ENCODE measurements at regions not wholly inside any gene's neighbourhood (a gene's known extent, or its start where the extent isn't known, plus 50 kb on each side); places are given as distances from the start of the nearest gene placed in this dataset.

- H3K4me3 ChIP-seq, result no peak overlapping the region
- WGBS, 10 experiments, result 0 to 100% (median 40%) methylated on average over 1 to 2 of the region's 2 CpGs; no CpG with 5 or more reads in 2 of the 10 experiments
Measured at GRCh38 chr9:107064378-107064777, 201.4 kb downstream of the ZNF462 start.

GRCh38 chr9:107065549-107065948 lies 202.6 kb downstream of the ZNF462 start:
- Histone ChIP-seq H3K27ac (no peak overlapping the region), H3K4me1 (replicated peaks in 1 of 2) (no peaks in the 10 kb centered on the region), H3K4me3 (no peak overlapping the region)
- 0 to 94% (median 61%) methylated on average over 1 to 2 of the region's 2 CpGs; no CpG with 5 or more reads in 2 of the 10 experiments for WGBS, 10 experiments
- in situ Hi-C loops (cut with MboI; ENCODE audit: low pct_unique_long_range_greater_than_20kb in 2 of 9, low sequenced_read_pairs in 9 of 9, unreplicated experiment in 9 of 9), result no loop called here
- no peak for ATAC-seq (replicated peaks in 6 of 8)

More at GRCh38 chr9:107064378-107064777, 201.4 kb downstream of the ZNF462 start:
- Histone ChIP-seq H3K4me1 (replicated peaks in 1 of 2) (no peaks in the 10 kb centered on the region), H3K27ac (no peak overlapping the region)
- ATAC-seq (replicated peaks in 6 of 8), result no peak
- in situ Hi-C loops (cut with MboI; ENCODE audit: low pct_unique_long_range_greater_than_20kb in 2 of 9, low sequenced_read_pairs in 9 of 9, unreplicated experiment in 9 of 9), result no loop called here

- Histone ChIP-seq H3K4me3 (no peak overlapping the region), H3K4me1 (replicated peaks in 1 of 2) (no peaks in the 10 kb centered on the region), H3K27ac (no peak overlapping the region)
- in situ Hi-C loops (cut with MboI; ENCODE audit: low pct_unique_long_range_greater_than_20kb in 2 of 9, low sequenced_read_pairs in 9 of 9, unreplicated experiment in 9 of 9), result no loop called here
- ATAC-seq (replicated peaks in 6 of 8), result no peak
- 41 to 100% (median 88%) methylated on average over 1 to 6 of the region's 6 CpGs; no CpG with 5 or more reads in 1 of the 10 experiments for WGBS, 10 experiments
Measured at GRCh38 chr9:107067739-107068416, 204.9 kb downstream of the ZNF462 start.

GRCh38 chr9:107068581-107068980 lies 205.6 kb downstream of the ZNF462 start:
- in situ Hi-C loops (cut with MboI; ENCODE audit: low pct_unique_long_range_greater_than_20kb in 2 of 9, low sequenced_read_pairs in 9 of 9, unreplicated experiment in 9 of 9), result no loop called here
- Histone ChIP-seq H3K4me1 (replicated peaks in 1 of 2) (no peaks in the 10 kb centered on the region), H3K4me3 (no peak overlapping the region), H3K27ac (no peak overlapping the region)
- ATAC-seq (replicated peaks in 6 of 8), result no peak
- WGBS, 10 experiments, result 0 to 100% (median 40%) methylated on average over 1 to 2 of the region's 2 CpGs; no CpG with 5 or more reads in 3 of the 10 experiments

- in situ Hi-C loops (cut with MboI; ENCODE audit: low pct_unique_long_range_greater_than_20kb in 2 of 9, low sequenced_read_pairs in 9 of 9, unreplicated experiment in 9 of 9), result no loop called here
- H3K4me3 ChIP-seq, result no peak overlapping the region
- H3K4me1 ChIP-seq (replicated peaks in 1 of 2), result no peaks in the 10 kb centered on the region
- no peak overlapping the region for H3K27ac ChIP-seq
- no peak for ATAC-seq (replicated peaks in 6 of 8)
- WGBS, 10 experiments, result 0% methylated on average over 1 of the region's 1 CpG; no CpG with 5 or more reads in 4 of the 10 experiments
Measured at GRCh38 chr9:107070586-107070985, 207.6 kb downstream of the ZNF462 start.

- H3K4me1 ChIP-seq (replicated peaks in 1 of 2), result peaks cover 0 to 4% of the 10 kb centered on the region in 2 donors
Measured at GRCh38 chr9:107078061-107078460, 205.0 kb upstream of the RAD23B start.

GRCh38 chr9:107079589-107079988 lies 203.5 kb upstream of the RAD23B start:
- ATAC-seq (replicated peaks in 6 of 8), result no peak
- Histone ChIP-seq H3K27ac (no peak overlapping the region), H3K4me1 (replicated peaks in 1 of 2) (peaks cover 0 to 4% of the 10 kb centered on the region in 2 donors), H3K4me3 (no peak overlapping the region)
- in situ Hi-C loops (cut with MboI; ENCODE audit: low pct_unique_long_range_greater_than_20kb in 2 of 9, low sequenced_read_pairs in 9 of 9, unreplicated experiment in 9 of 9), result no loop called here
- WGBS, 10 experiments, result 40% methylated on average over 1 of the region's 1 CpG; no CpG with 5 or more reads in 9 of the 10 experiments

More at GRCh38 chr9:107078061-107078460, 205.0 kb upstream of the RAD23B start:
- WGBS, 10 experiments, result 50 to 71% methylated on average over 1 of the region's 1 CpG; no CpG with 5 or more reads in 8 of the 10 experiments
- no peak for ATAC-seq (replicated peaks in 6 of 8)
- Histone ChIP-seq H3K27ac (no peak overlapping the region), H3K4me3 (no peak overlapping the region)
- in situ Hi-C loops (cut with MboI; ENCODE audit: low pct_unique_long_range_greater_than_20kb in 2 of 9, low sequenced_read_pairs in 9 of 9, unreplicated experiment in 9 of 9), result no loop called here

GRCh38 chr9:107080130-107080529 lies 202.9 kb upstream of the RAD23B start:
- Histone ChIP-seq H3K4me1 (replicated peaks in 1 of 2) (peaks cover 0 to 4% of the 10 kb centered on the region in 2 donors), H3K4me3 (no peak overlapping the region), H3K27ac (no peak overlapping the region)
- in situ Hi-C loops (cut with MboI; ENCODE audit: low pct_unique_long_range_greater_than_20kb in 2 of 9, low sequenced_read_pairs in 9 of 9, unreplicated experiment in 9 of 9), result no loop called here
- peak in 1 of 8 experiments; percentile 74 for ATAC-seq (replicated peaks in 6 of 8)
- 17 to 84% (median 43%) methylated on average over 1 to 3 of the region's 3 CpGs; no CpG with 5 or more reads in 2 of the 10 experiments for WGBS, 10 experiments

- in situ Hi-C loops (cut with MboI; ENCODE audit: low pct_unique_long_range_greater_than_20kb in 2 of 9, low sequenced_read_pairs in 9 of 9, unreplicated experiment in 9 of 9), result no loop called here
- WGBS, 10 experiments, result 0 to 100% (median 83%) methylated on average over 1 to 2 of the region's 2 CpGs; no CpG with 5 or more reads in 2 of the 10 experiments
Measured at GRCh38 chr9:107086460-107086859, 196.6 kb upstream of the RAD23B start.

GRCh38 chr9:107087222-107087621 lies 195.9 kb upstream of the RAD23B start:
- in situ Hi-C loops (cut with MboI; ENCODE audit: low pct_unique_long_range_greater_than_20kb in 2 of 9, low sequenced_read_pairs in 9 of 9, unreplicated experiment in 9 of 9), result no loop called here
- no peak for ATAC-seq (replicated peaks in 6 of 8)
- H3K4me3 ChIP-seq, result no peak overlapping the region
- no peak overlapping the region for H3K27ac ChIP-seq
- 0 to 100% (median 75%) methylated on average over 1 to 3 of the region's 3 CpGs; no CpG with 5 or more reads in 2 of the 10 experiments for WGBS, 10 experiments
- no peaks in the 10 kb centered on the region for H3K4me1 ChIP-seq (replicated peaks in 1 of 2)

More at GRCh38 chr9:107086460-107086859, 196.6 kb upstream of the RAD23B start:
- Histone ChIP-seq H3K4me3 (no peak overlapping the region), H3K4me1 (replicated peaks in 1 of 2) (no peaks in the 10 kb centered on the region), H3K27ac (no peak overlapping the region)
- ATAC-seq (replicated peaks in 6 of 8), result no peak

- no peak for ATAC-seq (replicated peaks in 6 of 8)
- Histone ChIP-seq H3K4me1 (replicated peaks in 1 of 2) (no peaks in the 10 kb centered on the region), H3K4me3 (no peak overlapping the region), H3K27ac (no peak overlapping the region)
- WGBS, 10 experiments, result 6 to 100% (median 80%) methylated on average over 1 of the region's 1 CpG; no CpG with 5 or more reads in 1 of the 10 experiments
- in situ Hi-C loops (cut with MboI; ENCODE audit: low pct_unique_long_range_greater_than_20kb in 2 of 9, low sequenced_read_pairs in 9 of 9, unreplicated experiment in 9 of 9), result no loop called here
Measured at GRCh38 chr9:107090218-107090617, 192.9 kb upstream of the RAD23B start.

GRCh38 chr9:107093365-107094060 lies 189.6 kb upstream of the RAD23B start:
- ATAC-seq (replicated peaks in 6 of 8), result no peak
- in situ Hi-C loops (cut with MboI; ENCODE audit: low pct_unique_long_range_greater_than_20kb in 2 of 9, low sequenced_read_pairs in 9 of 9, unreplicated experiment in 9 of 9), result no loop called here
- H3K4me3 ChIP-seq, result no peak overlapping the region
- H3K4me1 ChIP-seq (replicated peaks in 1 of 2), result no peaks in the 10 kb centered on the region
- 80 to 100% (median 92%) methylated on average over 2 to 3 of the region's 3 CpGs; no CpG with 5 or more reads in 1 of the 10 experiments for WGBS, 10 experiments
- H3K27ac ChIP-seq, result no peak overlapping the region

GRCh38 chr9:107094370-107094769 lies 188.7 kb upstream of the RAD23B start:
- no peaks in the 10 kb centered on the region for H3K4me1 ChIP-seq (replicated peaks in 1 of 2)
- no peak overlapping the region for H3K27ac ChIP-seq
- in situ Hi-C loops (cut with MboI; ENCODE audit: low pct_unique_long_range_greater_than_20kb in 2 of 9, low sequenced_read_pairs in 9 of 9, unreplicated experiment in 9 of 9), result no loop called here
- 4 to 100% (median 75%) methylated on average over 1 to 3 of the region's 3 CpGs; no CpG with 5 or more reads in 1 of the 10 experiments for WGBS, 10 experiments
- no peak for ATAC-seq (replicated peaks in 6 of 8)
- H3K4me3 ChIP-seq, result no peak overlapping the region
